ENCODE measurements at regions not wholly inside any gene's neighbourhood (a gene's known extent, or its start where the extent isn't known, plus 50 kb on each side); places are given as distances from the start of the nearest gene placed in this dataset.

- Mint-ChIP-seq H3K4me3 (no peak overlapping the region), H3K9me3 (peaks cover 0 to 7% (median 0%) of the 10 kb centered on the region in 7 donors), H3K36me3 (no peaks in the 10 kb centered on the region), H3K4me1 (no peaks in the 10 kb centered on the region), H3K27me3 (ENCODE audit: low read depth in 3 of 3) (no peaks in the 10 kb centered on the region), H3K27ac (no peak overlapping the region)
- no peaks in the 10 kb centered on the region for H4K20me1 ChIP-seq (ENCODE audit: insufficient read depth, low read length)
- H3K36me3 ChIP-seq (replicated peaks in 1 of 2; ENCODE audit: control insufficient read depth in 1 of 2, insufficient read depth in 2 of 2, low read length in 2 of 2): no peaks in the 10 kb centered on the region
- intact Hi-C loops (cut with micrococcal nuclease): no loop called here
- no peak overlapping the region for H3K4me2 ChIP-seq (replicated peaks; ENCODE audit: extremely low read depth, low read length, poor library complexity, severe bottlenecking)
- DNase-seq: no peak
- H3K9me3 ChIP-seq (replicated peaks in 1 of 2; ENCODE audit: control insufficient read depth in 1 of 2, insufficient read depth in 1 of 2, low read length in 2 of 2): peaks cover 3 to 11% of the 10 kb centered on the region in 2 donors
- no peak overlapping the region for H3K9ac ChIP-seq (ENCODE audit: insufficient read depth, low read length, poor library complexity, severe bottlenecking)
- no peak overlapping the region for H3K4me3 ChIP-seq (replicated peaks in 1 of 3; ENCODE audit: low read depth in 2 of 3, low read length in 3 of 3)
- H3K27me3 ChIP-seq (ENCODE audit: control insufficient read depth in 2 of 2, insufficient read depth in 2 of 2, low read length in 2 of 2): no peaks in the 10 kb centered on the region
- no peak overlapping the region for H3K27ac ChIP-seq (ENCODE audit: low read depth in 1 of 2, low read length in 2 of 2)
- no peaks in the 10 kb centered on the region for H3K4me1 ChIP-seq (ENCODE audit: control insufficient read depth in 1 of 2, insufficient read depth in 2 of 2, low read length in 2 of 2)
- no peak overlapping the region for H2AFZ ChIP-seq (ENCODE audit: insufficient read depth, low read depth, low read length, poor library complexity, severe bottlenecking)
- H3K79me2 ChIP-seq (ENCODE audit: insufficient read depth, low read length): no peaks in the 10 kb centered on the region
- TF ChIP-seq CTCF (IDR thresholded peaks at IDR 0.05): no peak
Observed at GRCh38 chr2:106704798-106705197, 181.2 kb downstream of the ST6GAL2 start.

- no peak for DNase-seq
- intact Hi-C loops (cut with micrococcal nuclease): no loop called here
- H3K9me3 ChIP-seq (replicated peaks in 1 of 2; ENCODE audit: control insufficient read depth in 1 of 2, insufficient read depth in 1 of 2, low read length in 2 of 2): peaks cover 3 to 11% of the 10 kb centered on the region in 2 donors
- no peak overlapping the region for H3K9ac ChIP-seq (ENCODE audit: insufficient read depth, low read length, poor library complexity, severe bottlenecking)
- no peak overlapping the region for H2AFZ ChIP-seq (ENCODE audit: insufficient read depth, low read depth, low read length, poor library complexity, severe bottlenecking)
- no peaks in the 10 kb centered on the region for H3K36me3 ChIP-seq (replicated peaks in 1 of 2; ENCODE audit: control insufficient read depth in 1 of 2, insufficient read depth in 2 of 2, low read length in 2 of 2)
- H3K4me2 ChIP-seq (replicated peaks; ENCODE audit: extremely low read depth, low read length, poor library complexity, severe bottlenecking): no peak overlapping the region
- H3K79me2 ChIP-seq (ENCODE audit: insufficient read depth, low read length): no peaks in the 10 kb centered on the region
- H3K4me1 Mint-ChIP-seq: no peaks in the 10 kb centered on the region
- no peak overlapping the region for H3K27ac ChIP-seq (ENCODE audit: low read depth in 1 of 2, low read length in 2 of 2)
- H3K27me3 ChIP-seq (ENCODE audit: control insufficient read depth in 2 of 2, insufficient read depth in 2 of 2, low read length in 2 of 2): no peaks in the 10 kb centered on the region
- H3K27me3 Mint-ChIP-seq (ENCODE audit: low read depth in 3 of 3): no peaks in the 10 kb centered on the region
- no peaks in the 10 kb centered on the region for H3K4me1 ChIP-seq (ENCODE audit: control insufficient read depth in 1 of 2, insufficient read depth in 2 of 2, low read length in 2 of 2)
- no peaks in the 10 kb centered on the region for H4K20me1 ChIP-seq (ENCODE audit: insufficient read depth, low read length)
- H3K9me3 Mint-ChIP-seq: peaks cover 0 to 7% (median 1%) of the 10 kb centered on the region in 7 donors
- no peaks in the 10 kb centered on the region for H3K36me3 Mint-ChIP-seq
- no peak for TF ChIP-seq CTCF (IDR thresholded peaks at IDR 0.05)
- WGBS (ENCODE audit: insufficient coverage): no CpG with 5 or more reads among the region's 1 CpG
- H3K4me3 ChIP-seq (replicated peaks in 1 of 3; ENCODE audit: low read depth in 2 of 3, low read length in 3 of 3): no peak overlapping the region
- H3K4me3 Mint-ChIP-seq: no peak overlapping the region
- H3K27ac Mint-ChIP-seq: no peak overlapping the region
Observed at GRCh38 chr2:106705877-106706276, 180.1 kb downstream of the ST6GAL2 start.
